ENCODE measurements at regions not wholly inside any gene's neighbourhood (a gene's known extent, or its start where the extent isn't known, plus 50 kb on each side); places are given as distances from the start of the nearest gene placed in this dataset.
"Not testable (repeated sequence)": the region's sequence is repeated elsewhere in the genome, so short reads cannot be mapped to it uniquely, and the experiment has no call there.

- in situ Hi-C loops (cut with MboI; ENCODE audit: low sequenced_read_pairs) = no loop called here
Observed at GRCh38 chr1:220942278-220942677, 63.0 kb downstream of the HLX start.

GRCh38 chr1:220942914-220943313 lies 63.7 kb downstream of the HLX start:
- in situ Hi-C loops (cut with MboI; ENCODE audit: low sequenced_read_pairs) = not testable (repeated sequence)

- in situ Hi-C loops (cut with MboI; ENCODE audit: low sequenced_read_pairs) = no loop called here
Observed at GRCh38 chr1:220943319-220943996, 64.2 kb downstream of the HLX start.

- in situ Hi-C loops (cut with MboI; ENCODE audit: low sequenced_read_pairs) = no loop called here
Observed at GRCh38 chr1:220950576-220950975, 71.3 kb downstream of the HLX start.

GRCh38 chr1:220952961-220953643 lies 73.9 kb downstream of the HLX start:
- in situ Hi-C loops (cut with MboI; ENCODE audit: low sequenced_read_pairs) = no loop called here

- in situ Hi-C loops (cut with MboI; ENCODE audit: low sequenced_read_pairs) = no loop called here
Observed at GRCh38 chr1:220954321-220955075, 75.3 kb downstream of the HLX start.

- in situ Hi-C loops (cut with MboI; ENCODE audit: low sequenced_read_pairs) = no loop called here
Observed at GRCh38 chr1:220955116-220955515, 75.9 kb downstream of the HLX start.

GRCh38 chr1:220956501-220957232 lies 77.4 kb downstream of the HLX start:
- in situ Hi-C loops (cut with MboI; ENCODE audit: low sequenced_read_pairs) = no loop called here

GRCh38 chr1:220957233-220957605 lies 78.0 kb downstream of the HLX start:
- in situ Hi-C loops (cut with MboI; ENCODE audit: low sequenced_read_pairs) = no loop called here

GRCh38 chr1:220958234-220958633 lies 79.0 kb downstream of the HLX start:
- in situ Hi-C loops (cut with MboI; ENCODE audit: low sequenced_read_pairs) = no loop called here

GRCh38 chr1:220962031-220962751 lies 82.9 kb downstream of the HLX start:
- in situ Hi-C loops (cut with MboI; ENCODE audit: low sequenced_read_pairs) = no loop called here

- in situ Hi-C loops (cut with MboI; ENCODE audit: low sequenced_read_pairs) = no loop called here
Observed at GRCh38 chr1:220966041-220966440, 86.8 kb downstream of the HLX start.

- in situ Hi-C loops (cut with MboI; ENCODE audit: low sequenced_read_pairs) = no loop called here
Observed at GRCh38 chr1:220966473-220966872, 87.2 kb downstream of the HLX start.

GRCh38 chr1:220966881-220967611 lies 87.8 kb downstream of the HLX start:
- in situ Hi-C loops (cut with MboI; ENCODE audit: low sequenced_read_pairs) = no loop called here

GRCh38 chr1:220967911-220968310 lies 88.7 kb downstream of the HLX start:
- in situ Hi-C loops (cut with MboI; ENCODE audit: low sequenced_read_pairs) = no loop called here

- in situ Hi-C loops (cut with MboI; ENCODE audit: low sequenced_read_pairs) = not testable (repeated sequence)
Observed at GRCh38 chr1:220969281-220969680, 90.0 kb downstream of the HLX start.

- in situ Hi-C loops (cut with MboI; ENCODE audit: low sequenced_read_pairs) = no loop called here
Observed at GRCh38 chr1:220970311-220970710, 91.1 kb downstream of the HLX start.

- in situ Hi-C loops (cut with MboI; ENCODE audit: low sequenced_read_pairs) = no loop called here
Observed at GRCh38 chr1:220971221-220971620, 92.0 kb downstream of the HLX start.

- in situ Hi-C loops (cut with MboI; ENCODE audit: low sequenced_read_pairs) = no loop called here
Observed at GRCh38 chr1:220974431-220974830, 95.2 kb downstream of the HLX start.

GRCh38 chr1:220976390-220976789 lies 97.1 kb downstream of the HLX start:
- in situ Hi-C loops (cut with MboI; ENCODE audit: low sequenced_read_pairs) = no loop called here
